Neuronal stem cell (in vitro differentiated cells): ENCODE measurements at regions not wholly inside any gene's neighbourhood (a gene's known extent, or its start where the extent isn't known, plus 50 kb on each side); places are given as distances from the start of the nearest gene placed in this dataset.

Source experiments
- DNase-seq: peaks from one replicate; pipeline ENCODE4 v3.0.0-alpha.2; 2013; ENCODE audit warnings: low spot score
- H2AFZ ChIP-seq: one replicate; pipeline ENCODE4 v1.6.1; 2013; ENCODE audit warnings: mild to moderate bottlenecking, low read length, inconsistent platforms
- H2AK5ac ChIP-seq: 2 replicates; pipeline ENCODE4 v1.6.1; 2013; ENCODE audit warnings: low read depth, mild to moderate bottlenecking, inconsistent platforms, low read length, moderate library complexity, mixed read lengths
- H2BK120ac ChIP-seq: 2 replicates; pipeline ENCODE4 v1.6.1; 2013; ENCODE audit warnings: low read depth, mild to moderate bottlenecking, inconsistent platforms, low read length, moderate library complexity, mixed read lengths
- H2BK12ac ChIP-seq: one replicate; pipeline ENCODE4 v1.6.1; 2013; ENCODE audit warnings: low read length, inconsistent platforms
- H2BK15ac ChIP-seq: 2 replicates; pipeline ENCODE4 v1.6.1; 2013; ENCODE audit warnings: mild to moderate bottlenecking, low read length, inconsistent platforms, mixed read lengths
- H2BK5ac ChIP-seq: one replicate; pipeline ENCODE4 v1.6.1; 2013; ENCODE audit warnings: inconsistent platforms, mild to moderate bottlenecking, low read length, moderate library complexity
- H3K14ac ChIP-seq: one replicate; pipeline ENCODE4 v1.6.1; 2013; ENCODE audit warnings: low read length, inconsistent platforms
- H3K18ac ChIP-seq: 2 replicates; pipeline ENCODE4 v1.6.1; 2013; ENCODE audit warnings: low read length, inconsistent platforms
- H3K23ac ChIP-seq: 2 replicates; pipeline ENCODE4 v1.6.1; 2013; ENCODE audit warnings: low read depth, mild to moderate bottlenecking, mixed read lengths, low read length, inconsistent platforms; ENCODE audit not compliant: poor library complexity
- H3K27ac ChIP-seq: replicated peaks from 3 replicates; pipeline ENCODE4 v1.5.1; 2013; ENCODE audit warnings: low read length, inconsistent platforms
- H3K27me3 ChIP-seq, 3 experiments: 2 replicates each; pipeline ENCODE4 v1.6.1; 2013; ENCODE audit warnings: low read length in 3 of 3, mild to moderate bottlenecking in 2 of 3, inconsistent platforms in 1 of 3, low read depth in 1 of 3, mixed read lengths in 1 of 3, moderate library complexity in 1 of 3; ENCODE audit not compliant: control insufficient read depth in 3 of 3, insufficient read depth in 3 of 3
- H3K36me3 ChIP-seq, 2 donors: replicated peaks in 1 of 2; 2 replicates each; pipeline ENCODE4 v1.6.1; 2013; ENCODE audit warnings: low read length in 2 of 2; ENCODE audit not compliant: control insufficient read depth in 2 of 2, insufficient read depth in 2 of 2
- H3K4ac ChIP-seq: 2 replicates; pipeline ENCODE4 v1.6.1; 2013; ENCODE audit warnings: inconsistent platforms, mild to moderate bottlenecking, low read length, moderate library complexity
- H3K4me1 ChIP-seq, 2 donors: 1 replicate in 1 of 2; 2 replicates in 1 of 2; pipeline ENCODE4 v1.6.1; 2013; ENCODE audit warnings: low read length in 2 of 2, low read depth in 1 of 2; ENCODE audit not compliant: control insufficient read depth in 2 of 2, insufficient read depth in 1 of 2
- H3K4me2 ChIP-seq: one replicate; pipeline ENCODE4 v1.6.1; 2013; ENCODE audit warnings: mild to moderate bottlenecking, low read length, inconsistent platforms; ENCODE audit not compliant: insufficient read depth, poor library complexity, severe bottlenecking
- H3K4me3 ChIP-seq, 2 donors: 2 replicates each; pipeline ENCODE4 v1.5.1; 2013; ENCODE audit warnings: low read length in 2 of 2, mild to moderate bottlenecking in 2 of 2, inconsistent platforms in 1 of 2, moderate library complexity in 1 of 2
- H3K79me1 ChIP-seq: one replicate; pipeline ENCODE4 v1.6.1; 2013; ENCODE audit warnings: low read depth, mild to moderate bottlenecking, inconsistent platforms, low read length, moderate library complexity
- H3K9ac ChIP-seq: one replicate; pipeline ENCODE4 v1.6.1; 2013; ENCODE audit warnings: mild to moderate bottlenecking, low read depth, low read length, inconsistent platforms; ENCODE audit not compliant: poor library complexity
- H3K9me3 ChIP-seq, 2 donors: replicated peaks in 1 of 2; 2 replicates each; pipeline versions ENCODE3 to v1.6.1; 2013; ENCODE audit warnings: low read length in 2 of 2, mild to moderate bottlenecking in 2 of 2, inconsistent platforms in 1 of 2, low read depth in 1 of 2, mixed read lengths in 1 of 2, moderate library complexity in 1 of 2; ENCODE audit not compliant: control insufficient read depth in 2 of 2, insufficient read depth in 1 of 2
- H4K8ac ChIP-seq: one replicate; pipeline ENCODE4 v1.6.1; 2013; ENCODE audit warnings: low read depth, mild to moderate bottlenecking, inconsistent platforms, low read length, moderate library complexity
- H4K91ac ChIP-seq: one replicate; pipeline ENCODE4 v1.6.1; 2013; ENCODE audit warnings: low read length, low read depth, mild to moderate bottlenecking, inconsistent platforms; ENCODE audit not compliant: poor library complexity
- WGBS, 2 donors: extraction: QIAGEN DNeasy Blood & Tissue Kit; methylation state at CpG; one replicate each; pipeline ENCODE4 v1.1.7; 2013; ENCODE audit warnings: missing lambda C conversion rate in 2 of 2, mixed read lengths in 1 of 2; ENCODE audit not compliant: insufficient read length in 2 of 2, insufficient replicate concordance in 1 of 2; ENCODE audit errors: extremely low coverage in 2 of 2; 5-methylcytosine and 5-hydroxymethylcytosine counted together

DNA sequence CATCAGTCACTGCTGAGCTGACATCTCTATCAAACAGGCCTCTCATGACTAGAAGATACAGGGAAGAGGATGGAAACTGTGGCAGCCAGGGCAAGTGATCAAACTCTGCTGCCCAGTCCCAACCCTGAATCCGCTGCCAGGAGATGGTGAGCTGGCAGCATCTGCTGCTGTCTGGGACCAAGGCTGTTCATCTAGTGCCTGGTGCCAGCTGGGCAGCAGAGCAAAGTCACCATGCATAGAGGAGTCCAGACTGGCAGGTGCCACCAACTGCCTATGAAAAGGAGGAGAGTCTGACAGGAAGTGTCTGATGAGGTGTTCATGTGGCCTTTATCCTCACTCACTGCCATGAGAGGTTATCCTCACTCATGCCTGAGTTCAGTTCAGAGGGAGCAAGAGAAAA is 518.9 kb downstream of the MID1IP1 start:
- Histone ChIP-seq H3K27me3 (peaks cover 0 to 5% (median 0%) of the 10 kb centered on the region in 3 experiments), H4K8ac (no peak overlapping the region), H3K23ac (no peak overlapping the region), H2BK120ac (no peak overlapping the region), H2AK5ac (no peak overlapping the region), H2BK12ac (no peak overlapping the region), H3K4me1 (no peaks in the 10 kb centered on the region), H3K4me2 (no peak overlapping the region), H3K27ac (no peak overlapping the region), H3K9me3 (no peaks in the 10 kb centered on the region), H3K9ac (no peak overlapping the region), H3K4ac (no peak overlapping the region), H3K4me3 (no peak overlapping the region), H4K91ac (no peak overlapping the region), H2BK15ac (no peak overlapping the region), H2AFZ (no peak overlapping the region), H3K36me3 (no peaks in the 10 kb centered on the region), H2BK5ac (no peak overlapping the region), H3K18ac (no peak overlapping the region), H3K79me1 (no peaks in the 10 kb centered on the region), H3K14ac (no peak overlapping the region)
- WGBS, 2 donors = no CpG with 5 or more reads among the region's 1 CpG
- no peak for DNase-seq

DNA sequence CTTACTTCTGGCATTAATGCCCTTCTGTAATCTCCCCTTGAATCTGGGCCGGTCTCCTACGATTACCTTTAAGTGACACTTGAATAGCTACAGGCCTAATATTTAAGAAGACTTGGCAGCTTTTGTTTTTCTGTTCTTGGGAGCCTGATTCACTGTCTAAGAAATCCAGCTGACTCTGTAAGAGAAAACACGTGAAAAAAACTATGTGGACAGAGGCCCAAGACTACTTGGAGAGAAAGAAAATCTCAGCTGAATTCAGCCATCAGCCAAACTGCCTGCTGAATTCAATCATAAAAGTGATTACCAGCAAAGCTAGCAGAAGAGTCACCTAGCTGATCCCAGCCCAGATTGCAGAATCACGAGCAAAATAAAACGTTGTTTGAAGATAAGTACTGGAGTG is 521.2 kb downstream of the MID1IP1 start:
- Histone ChIP-seq H3K4me3 (no peak overlapping the region), H4K8ac (no peak overlapping the region), H2AFZ (no peak overlapping the region), H3K36me3 (no peaks in the 10 kb centered on the region), H3K27ac (no peak overlapping the region), H4K91ac (no peak overlapping the region), H3K18ac (no peak overlapping the region), H3K9ac (no peak overlapping the region), H3K23ac (no peak overlapping the region), H3K4ac (no peak overlapping the region), H3K4me1 (no peaks in the 10 kb centered on the region), H3K4me2 (no peak overlapping the region), H3K9me3 (no peaks in the 10 kb centered on the region), H3K27me3 (peaks cover 0 to 8% (median 0%) of the 10 kb centered on the region in 3 experiments), H2BK12ac (no peak overlapping the region), H3K79me1 (no peaks in the 10 kb centered on the region), H2BK5ac (no peak overlapping the region), H2BK15ac (no peak overlapping the region), H3K14ac (no peak overlapping the region), H2AK5ac (no peak overlapping the region), H2BK120ac (no peak overlapping the region)
- WGBS, 2 donors = no CpG with 5 or more reads among the region's 5 CpGs
- DNase-seq = no peak

DNA sequence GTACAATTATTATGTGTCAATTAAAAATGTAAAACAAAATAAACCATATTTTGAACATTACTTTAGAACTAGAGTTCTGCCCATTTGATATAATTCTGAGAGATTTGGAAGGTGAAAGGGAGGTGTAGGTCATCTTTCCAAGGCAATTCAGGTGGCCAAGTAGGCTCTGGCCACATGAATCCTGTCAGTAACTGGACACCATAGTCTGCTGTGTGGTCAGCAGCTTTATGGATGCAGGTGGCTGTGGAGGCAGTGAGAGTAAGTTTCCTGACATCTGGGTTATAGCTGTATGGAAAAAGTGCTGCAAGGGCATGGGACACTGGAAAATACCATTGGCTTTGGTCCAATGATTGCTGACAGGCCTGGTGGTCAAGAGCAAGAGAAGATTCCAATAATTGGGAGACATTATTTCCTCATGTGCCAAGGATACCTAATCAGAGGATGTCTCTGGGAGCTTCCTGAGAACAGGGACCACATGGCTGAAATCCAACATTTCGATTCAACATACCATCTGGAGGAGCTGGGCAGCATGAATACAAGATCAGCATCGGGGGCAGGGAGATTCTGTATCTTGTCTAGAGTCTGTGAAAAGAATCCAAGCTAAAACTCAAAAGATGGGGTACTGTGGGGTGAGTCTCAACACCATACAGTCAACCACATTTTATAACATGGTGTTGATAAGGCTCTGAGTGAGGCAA is 523.1 kb downstream of the MID1IP1 start:
- H2BK5ac ChIP-seq = no peak overlapping the region
- no peak overlapping the region for H2AFZ ChIP-seq
- no peak overlapping the region for H3K23ac ChIP-seq
- no peaks in the 10 kb centered on the region for H3K4me1 ChIP-seq
- no peak overlapping the region for H2AK5ac ChIP-seq
- peaks cover 0 to 11% (median 0%) of the 10 kb centered on the region in 3 experiments for H3K27me3 ChIP-seq
- H3K79me1 ChIP-seq = no peaks in the 10 kb centered on the region
- no peak overlapping the region for H3K4me2 ChIP-seq
- no peaks in the 10 kb centered on the region for H3K36me3 ChIP-seq
- no peak overlapping the region for H3K18ac ChIP-seq
- no peak overlapping the region for H2BK120ac ChIP-seq
- H2BK15ac ChIP-seq = no peak overlapping the region
- DNase-seq = no peak
- no peak overlapping the region for H3K14ac ChIP-seq
- H4K8ac ChIP-seq = no peak overlapping the region
- no peak overlapping the region for H3K4me3 ChIP-seq
- H2BK12ac ChIP-seq = no peak overlapping the region
- H3K27ac ChIP-seq = no peak overlapping the region
- no peak overlapping the region for H4K91ac ChIP-seq
- no peaks in the 10 kb centered on the region for H3K9me3 ChIP-seq
- no CpG with 5 or more reads among the region's 2 CpGs for WGBS, 2 donors
- H3K9ac ChIP-seq = no peak overlapping the region
- H3K4ac ChIP-seq = no peak overlapping the region

DNA sequence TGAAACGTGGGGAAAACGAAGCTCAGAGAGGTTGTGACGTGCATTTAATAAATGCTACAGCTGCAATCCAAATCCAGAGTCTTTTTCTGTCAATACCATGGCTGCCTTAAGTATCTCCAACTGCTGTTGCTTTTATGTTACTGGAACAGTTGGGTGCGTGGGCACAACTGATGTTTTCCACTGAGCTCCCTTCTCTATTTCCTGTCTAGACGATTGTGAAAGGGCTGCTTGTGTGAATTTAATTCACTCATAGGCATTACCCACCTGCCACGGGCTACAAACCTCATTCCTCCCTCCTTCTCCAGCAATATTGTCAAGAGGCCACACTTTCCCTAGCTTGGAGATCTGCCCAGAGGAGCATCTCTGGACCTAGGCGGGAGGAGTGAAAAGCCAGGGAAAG is 526.0 kb downstream of the MID1IP1 start:
- H2AK5ac ChIP-seq = no peak overlapping the region
- WGBS, 2 donors = no CpG with 5 or more reads among the region's 7 CpGs
- H2BK15ac ChIP-seq = no peak overlapping the region
- H4K91ac ChIP-seq = no peak overlapping the region
- H3K27ac ChIP-seq = no peak overlapping the region
- peaks cover 0 to 6% (median 0%) of the 10 kb centered on the region in 3 experiments for H3K27me3 ChIP-seq
- no peak for DNase-seq
- H3K9ac ChIP-seq = no peak overlapping the region
- H2BK5ac ChIP-seq = no peak overlapping the region
- H3K4ac ChIP-seq = no peak overlapping the region
- no peaks in the 10 kb centered on the region for H3K79me1 ChIP-seq
- no peaks in the 10 kb centered on the region for H3K36me3 ChIP-seq
- H4K8ac ChIP-seq = no peak overlapping the region
- no peak overlapping the region for H2BK120ac ChIP-seq
- H3K9me3 ChIP-seq = no peaks in the 10 kb centered on the region
- H3K14ac ChIP-seq = no peak overlapping the region
- no peak overlapping the region for H3K4me3 ChIP-seq
- no peak overlapping the region for H3K18ac ChIP-seq
- no peaks in the 10 kb centered on the region for H3K4me1 ChIP-seq
- H2AFZ ChIP-seq = no peak overlapping the region
- H2BK12ac ChIP-seq = no peak overlapping the region
- no peak overlapping the region for H3K23ac ChIP-seq
- no peak overlapping the region for H3K4me2 ChIP-seq
